Ectodermal cell (in vitro differentiated cells): ENCODE measurements at regions not wholly inside any gene's neighbourhood (a gene's known extent, or its start where the extent isn't known, plus 50 kb on each side); places are given as distances from the start of the nearest gene placed in this dataset.

Source experiments
- H3K27ac ChIP-seq: 2 replicates; pipeline ENCODE4 v1.7.0; 2013; ENCODE audit warnings: mild to moderate bottlenecking, low read depth, low read length; ENCODE audit not compliant: insufficient read depth, poor library complexity, severe bottlenecking
- H3K27me3 ChIP-seq: 2 replicates; pipeline ENCODE4 v1.7.0; 2013; ENCODE audit warnings: mild to moderate bottlenecking, low read length; ENCODE audit not compliant: insufficient read depth, control insufficient read depth, poor library complexity, severe bottlenecking
- H3K36me3 ChIP-seq: one replicate; pipeline ENCODE4 v1.7.0; 2013; ENCODE audit warnings: low read length; ENCODE audit not compliant: control insufficient read depth, insufficient read depth
- H3K4me1 ChIP-seq: one replicate; pipeline ENCODE4 v1.7.0; 2013; ENCODE audit warnings: low read length; ENCODE audit not compliant: control insufficient read depth, insufficient read depth
- H3K4me3 ChIP-seq: 2 replicates; pipeline ENCODE4 v1.7.0; 2013; ENCODE audit warnings: low read depth, low read length, control low read depth; ENCODE audit not compliant: insufficient read depth
- H3K9me3 ChIP-seq: 2 replicates; pipeline ENCODE4 v1.7.0; 2013; ENCODE audit warnings: mild to moderate bottlenecking, low read length, moderate library complexity; ENCODE audit not compliant: control insufficient read depth
- WGBS, 2 experiments: methylation state at CpG; one replicate each; pipeline ENCODE4 v1.1.7; 2013; ENCODE audit warnings: missing lambda C conversion rate in 2 of 2; 5-methylcytosine and 5-hydroxymethylcytosine counted together

- no peaks in the 10 kb centered on the region for H3K9me3 ChIP-seq
- H3K27ac ChIP-seq = no peak overlapping the region
- WGBS, 2 experiments = 100% methylated on average over 1 of the region's 2 CpGs; no CpG with 5 or more reads in 1 of the 2 experiments
- no peaks in the 10 kb centered on the region for H3K4me1 ChIP-seq
- H3K4me3 ChIP-seq = no peak overlapping the region
- H3K27me3 ChIP-seq = no peaks in the 10 kb centered on the region
- no peaks in the 10 kb centered on the region for H3K36me3 ChIP-seq
Measured at GRCh38 chr5:106739127-106739526, 931.6 kb downstream of the EFNA5 start.

GRCh38 chr5:106737111-106737510 is 933.6 kb downstream of the EFNA5 start:
- Histone ChIP-seq H3K36me3 (no peaks in the 10 kb centered on the region), H3K4me1 (no peaks in the 10 kb centered on the region), H3K9me3 (peaks cover 2% of the 10 kb centered on the region), H3K27ac (no peak overlapping the region), H3K4me3 (no peak overlapping the region), H3K27me3 (no peaks in the 10 kb centered on the region)
- 64 to 68% methylated on average over 1 of the region's 1 CpG for WGBS, 2 experiments

GRCh38 chr5:106732624-106733023 is 938.1 kb downstream of the EFNA5 start:
- no peaks in the 10 kb centered on the region for H3K36me3 ChIP-seq
- no peaks in the 10 kb centered on the region for H3K27me3 ChIP-seq
- H3K4me1 ChIP-seq = no peaks in the 10 kb centered on the region

DNA sequence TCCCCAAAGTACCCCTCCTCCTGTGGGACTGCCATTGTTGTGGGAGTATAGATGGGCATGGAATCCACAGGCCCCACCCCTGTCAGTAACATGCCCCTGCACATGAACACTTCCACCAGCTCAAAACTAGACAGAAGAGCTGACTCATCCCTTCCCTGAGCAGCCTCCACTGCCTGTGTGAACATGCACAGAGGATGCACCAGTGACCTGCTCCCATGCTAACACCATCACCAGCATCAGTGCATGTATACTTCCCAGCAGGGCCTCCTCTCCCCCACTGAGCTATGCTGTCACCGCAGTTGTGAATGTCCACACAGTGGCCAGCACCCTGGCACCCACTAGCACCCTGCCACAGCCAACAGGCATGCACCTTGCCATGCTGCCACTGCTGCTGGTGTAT is 939.8 kb downstream of the EFNA5 start:
- Histone ChIP-seq H3K4me1 (no peaks in the 10 kb centered on the region), H3K27me3 (no peaks in the 10 kb centered on the region), H3K4me3 (no peak overlapping the region), H3K27ac (no peak overlapping the region), H3K36me3 (no peaks in the 10 kb centered on the region), H3K9me3 (peaks cover 2% of the 10 kb centered on the region)
- 90 to 93% methylated on average over 1 of the region's 1 CpG for WGBS, 2 experiments

More at GRCh38 chr5:106732624-106733023, 938.1 kb downstream of the EFNA5 start:
- Histone ChIP-seq H3K9me3 (peaks cover 2% of the 10 kb centered on the region), H3K4me3 (no peak overlapping the region), H3K27ac (no peak overlapping the region)

GRCh38 chr5:106730506-106730905 is 940.2 kb downstream of the EFNA5 start:
- no peaks in the 10 kb centered on the region for H3K27me3 ChIP-seq
- no peak overlapping the region for H3K27ac ChIP-seq
- H3K4me1 ChIP-seq = no peaks in the 10 kb centered on the region
- no peaks in the 10 kb centered on the region for H3K36me3 ChIP-seq
- no peak overlapping the region for H3K4me3 ChIP-seq
- peaks cover 2% of the 10 kb centered on the region for H3K9me3 ChIP-seq
- WGBS, 2 experiments = 62 to 63% methylated on average over 3 of the region's 3 CpGs

- Histone ChIP-seq H3K27ac (no peak overlapping the region), H3K27me3 (no peaks in the 10 kb centered on the region), H3K4me3 (no peak overlapping the region), H3K9me3 (no peaks in the 10 kb centered on the region), H3K4me1 (no peaks in the 10 kb centered on the region), H3K36me3 (no peaks in the 10 kb centered on the region)
- WGBS, 2 experiments = 93 to 94% methylated on average over 4 of the region's 4 CpGs
Measured at GRCh38 chr5:106728208-106728607, 942.5 kb downstream of the EFNA5 start.

DNA sequence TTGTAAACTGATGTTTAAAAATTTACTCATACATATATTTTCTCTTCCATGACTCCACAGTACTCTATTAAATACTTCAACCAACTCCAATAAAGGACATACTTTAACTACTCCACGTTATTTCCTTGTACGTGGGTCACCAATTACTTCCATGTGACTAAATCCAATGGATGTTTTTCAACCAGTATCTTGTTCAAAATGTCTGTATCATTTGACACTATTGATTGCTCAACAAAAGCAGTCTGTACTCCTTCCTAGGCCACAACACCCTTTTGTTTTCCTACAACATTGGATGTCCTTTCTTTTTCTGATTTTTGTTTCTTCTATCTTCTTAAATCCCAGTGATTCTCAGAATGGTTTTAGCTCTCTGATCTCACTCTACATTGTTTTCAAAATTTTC is 943.7 kb downstream of the EFNA5 start:
- WGBS, 2 experiments = 79 to 84% methylated on average over 2 of the region's 2 CpGs
- no peak overlapping the region for H3K4me3 ChIP-seq
- H3K27ac ChIP-seq = no peak overlapping the region
- no peaks in the 10 kb centered on the region for H3K36me3 ChIP-seq
- H3K27me3 ChIP-seq = no peaks in the 10 kb centered on the region
- no peaks in the 10 kb centered on the region for H3K4me1 ChIP-seq
- no peaks in the 10 kb centered on the region for H3K9me3 ChIP-seq

DNA sequence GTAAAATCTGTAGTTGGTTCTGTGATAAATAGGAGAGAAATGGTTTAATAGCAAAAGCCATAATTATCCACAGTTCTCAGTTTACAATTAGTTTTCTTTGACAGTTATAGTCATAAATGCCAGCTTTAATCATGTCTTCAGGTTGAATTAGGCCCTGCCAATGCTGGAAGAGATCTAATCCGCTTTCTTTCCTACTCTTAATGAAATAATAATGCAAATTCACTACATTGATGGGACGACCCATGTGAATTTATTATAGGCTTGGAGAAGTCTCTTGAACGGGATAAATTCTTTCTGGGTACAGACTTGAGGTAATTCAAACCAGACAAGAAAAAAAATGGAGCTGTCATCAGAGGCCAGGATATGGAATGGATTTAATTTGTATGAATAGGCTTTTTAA is 950.4 kb downstream of the EFNA5 start:
- no peaks in the 10 kb centered on the region for H3K9me3 ChIP-seq
- no peaks in the 10 kb centered on the region for H3K4me1 ChIP-seq
- no peaks in the 10 kb centered on the region for H3K27me3 ChIP-seq
- H3K36me3 ChIP-seq = no peaks in the 10 kb centered on the region
- no peak overlapping the region for H3K4me3 ChIP-seq
- 89 to 94% methylated on average over 2 to 3 of the region's 3 CpGs for WGBS, 2 experiments
- no peak overlapping the region for H3K27ac ChIP-seq

DNA sequence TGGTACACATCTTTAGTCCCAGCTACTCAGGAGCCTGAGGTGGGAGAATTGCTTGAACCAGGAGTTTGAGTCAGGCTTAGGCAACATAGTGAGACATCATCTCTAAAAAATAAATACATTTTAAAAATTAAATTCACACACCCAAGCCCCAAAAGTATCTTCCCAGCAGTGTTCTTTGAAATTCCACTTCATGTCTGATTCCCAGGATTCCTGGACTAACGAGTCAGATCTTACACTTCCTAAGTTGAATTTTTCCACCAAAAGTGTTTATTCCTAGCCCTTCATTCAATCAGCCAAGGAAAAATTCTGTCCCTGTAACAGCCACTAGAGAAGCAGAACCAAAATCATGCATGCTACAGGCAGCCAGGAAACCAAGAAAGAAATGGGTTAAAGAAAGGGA is 970.9 kb downstream of the EFNA5 start:
- Histone ChIP-seq H3K36me3 (no peaks in the 10 kb centered on the region), H3K27ac (no peak overlapping the region), H3K27me3 (no peaks in the 10 kb centered on the region), H3K4me1 (no peaks in the 10 kb centered on the region), H3K9me3 (no peaks in the 10 kb centered on the region), H3K4me3 (no peak overlapping the region)
- WGBS, 2 experiments = 92 to 94% methylated on average over 1 of the region's 1 CpG

- Histone ChIP-seq H3K9me3 (no peaks in the 10 kb centered on the region), H3K27me3 (no peaks in the 10 kb centered on the region), H3K4me3 (no peak overlapping the region), H3K27ac (no peak overlapping the region), H3K4me1 (no peaks in the 10 kb centered on the region), H3K36me3 (no peaks in the 10 kb centered on the region)
- 81 to 85% methylated on average over 6 of the region's 6 CpGs for WGBS, 2 experiments
Measured at GRCh38 chr5:106699198-106699597, 971.5 kb downstream of the EFNA5 start.

- Histone ChIP-seq H3K4me3 (no peak overlapping the region), H3K4me1 (no peaks in the 10 kb centered on the region), H3K27ac (no peak overlapping the region), H3K27me3 (no peaks in the 10 kb centered on the region), H3K9me3 (no peaks in the 10 kb centered on the region), H3K36me3 (no peaks in the 10 kb centered on the region)
- 87 to 95% methylated on average over 5 of the region's 5 CpGs for WGBS, 2 experiments
Measured at GRCh38 chr5:106698169-106698568, 972.6 kb downstream of the EFNA5 start.
